ENCODE measurements at regions not wholly inside any gene's neighbourhood (a gene's known extent, or its start where the extent isn't known, plus 50 kb on each side); places are given as distances from the start of the nearest gene placed in this dataset.

GRCh38 chr16:55120408-55120807 is 189.7 kb downstream of the IRX5 start:
- H3K36me3 ChIP-seq, result no peaks in the 10 kb centered on the region
- no peaks in the 10 kb centered on the region for H3K9me3 ChIP-seq
- no peaks in the 10 kb centered on the region for H3K27me3 ChIP-seq (replicated peaks; ENCODE audit: insufficient read depth)
- TF ChIP-seq, protein P1, sequence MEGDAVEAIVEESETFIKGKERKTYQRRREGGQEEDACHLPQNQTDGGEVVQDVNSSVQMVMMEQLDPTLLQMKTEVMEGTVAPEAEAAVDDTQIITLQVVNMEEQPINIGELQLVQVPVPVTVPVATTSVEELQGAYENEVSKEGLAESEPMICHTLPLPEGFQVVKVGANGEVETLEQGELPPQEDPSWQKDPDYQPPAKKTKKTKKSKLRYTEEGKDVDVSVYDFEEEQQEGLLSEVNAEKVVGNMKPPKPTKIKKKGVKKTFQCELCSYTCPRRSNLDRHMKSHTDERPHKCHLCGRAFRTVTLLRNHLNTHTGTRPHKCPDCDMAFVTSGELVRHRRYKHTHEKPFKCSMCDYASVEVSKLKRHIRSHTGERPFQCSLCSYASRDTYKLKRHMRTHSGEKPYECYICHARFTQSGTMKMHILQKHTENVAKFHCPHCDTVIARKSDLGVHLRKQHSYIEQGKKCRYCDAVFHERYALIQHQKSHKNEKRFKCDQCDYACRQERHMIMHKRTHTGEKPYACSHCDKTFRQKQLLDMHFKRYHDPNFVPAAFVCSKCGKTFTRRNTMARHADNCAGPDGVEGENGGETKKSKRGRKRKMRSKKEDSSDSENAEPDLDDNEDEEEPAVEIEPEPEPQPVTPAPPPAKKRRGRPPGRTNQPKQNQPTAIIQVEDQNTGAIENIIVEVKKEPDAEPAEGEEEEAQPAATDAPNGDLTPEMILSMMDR (IDR thresholded peaks at IDR 0.05), result no peak
- DNase-seq (ENCODE audit: low spot score), result no peak
- ATAC-seq (ENCODE audit: insufficient number of reproducible peaks, low FRiP score, low read depth), result no peak
- no peak overlapping the region for H3K4me3 ChIP-seq
- no peak overlapping the region for H3K27ac ChIP-seq
- H3K4me1 ChIP-seq (ENCODE audit: control insufficient read depth in 1 of 2, low read depth in 2 of 2), result no peaks in the 10 kb centered on the region

GRCh38 chr16:55120826-55121225 is 190.2 kb downstream of the IRX5 start:
- ATAC-seq (ENCODE audit: insufficient number of reproducible peaks, low FRiP score, low read depth), result no peak
- H3K36me3 ChIP-seq, result no peaks in the 10 kb centered on the region

DNA sequence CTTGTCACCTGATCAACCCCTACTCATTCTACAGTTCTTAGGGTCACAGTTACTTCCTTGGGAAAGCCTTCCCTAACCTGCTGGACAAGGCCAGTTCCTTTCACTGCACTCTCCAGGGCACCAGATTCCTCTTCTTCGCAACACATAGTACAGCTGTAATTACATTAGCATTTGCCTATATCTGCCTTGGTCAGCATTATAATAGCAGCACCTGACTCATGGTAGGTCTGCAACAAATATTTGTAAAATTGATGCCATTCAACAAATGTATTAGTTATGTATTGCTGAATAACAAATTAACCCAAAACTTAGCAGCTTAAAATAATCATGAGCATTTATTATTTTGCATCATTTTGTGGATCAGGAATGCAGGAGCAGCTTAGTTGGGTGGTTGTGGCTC is 193.0 kb downstream of the IRX5 start:
- H3K27me3 ChIP-seq (replicated peaks; ENCODE audit: insufficient read depth), result no peaks in the 10 kb centered on the region
- H3K4me1 ChIP-seq (ENCODE audit: control insufficient read depth in 1 of 2, low read depth in 2 of 2), result no peaks in the 10 kb centered on the region
- no peak overlapping the region for H3K27ac ChIP-seq
- no peaks in the 10 kb centered on the region for H3K9me3 ChIP-seq
- DNase-seq (ENCODE audit: low spot score) (no peak), ATAC-seq (ENCODE audit: insufficient number of reproducible peaks, low FRiP score, low read depth) (no peak)
- no peak overlapping the region for H3K4me3 ChIP-seq
- H3K36me3 ChIP-seq, result no peaks in the 10 kb centered on the region
- TF ChIP-seq, protein P1 (IDR thresholded peaks at IDR 0.05), result no peak

More at GRCh38 chr16:55120826-55121225, 190.2 kb downstream of the IRX5 start:
- Histone ChIP-seq H3K27ac (no peak overlapping the region), H3K9me3 (no peaks in the 10 kb centered on the region), H3K4me3 (no peak overlapping the region), H3K4me1 (ENCODE audit: control insufficient read depth in 1 of 2, low read depth in 2 of 2) (no peaks in the 10 kb centered on the region), H3K27me3 (replicated peaks; ENCODE audit: insufficient read depth) (no peaks in the 10 kb centered on the region)
- no peak for DNase-seq (ENCODE audit: low spot score)
- TF ChIP-seq, protein P1 (IDR thresholded peaks at IDR 0.05), result no peak

DNA sequence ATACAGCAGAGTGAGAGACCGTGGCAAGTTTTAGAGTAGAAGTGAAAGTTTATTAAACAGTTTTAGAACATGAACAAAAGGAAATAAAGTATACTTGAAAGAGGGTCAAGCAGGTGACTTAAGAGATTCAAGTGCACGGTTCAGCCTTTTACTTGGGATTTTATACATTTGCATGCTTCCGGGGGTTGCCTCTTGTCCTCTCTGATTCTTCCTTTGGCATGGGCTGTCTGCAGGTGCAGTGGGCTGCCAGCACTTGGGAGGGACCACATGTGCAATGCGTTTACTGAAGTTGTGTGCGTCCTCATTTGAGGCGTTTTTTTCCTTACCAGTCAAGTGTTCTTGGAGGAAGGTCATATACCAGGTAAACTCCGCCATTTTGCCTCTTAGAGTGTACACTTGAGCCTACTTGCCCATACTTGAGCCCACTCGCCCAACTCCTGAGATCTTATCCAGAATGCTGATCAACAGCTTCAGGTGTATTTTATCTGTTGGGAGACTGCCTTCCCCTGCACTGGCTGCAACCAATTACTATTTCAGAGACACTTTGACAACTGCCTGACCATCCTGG is 195.2 kb downstream of the IRX5 start:
- no peak overlapping the region for H3K4me3 ChIP-seq
- no peak overlapping the region for H3K27ac ChIP-seq
- no peaks in the 10 kb centered on the region for H3K27me3 ChIP-seq (replicated peaks; ENCODE audit: insufficient read depth)
- no peak for ATAC-seq (ENCODE audit: insufficient number of reproducible peaks, low FRiP score, low read depth)
- H3K9me3 ChIP-seq, result no peaks in the 10 kb centered on the region
- no peak for DNase-seq (ENCODE audit: low spot score)
- H3K4me1 ChIP-seq (ENCODE audit: control insufficient read depth in 1 of 2, low read depth in 2 of 2), result no peaks in the 10 kb centered on the region
- TF ChIP-seq, protein P1 (IDR thresholded peaks at IDR 0.05), result no peak
- no peaks in the 10 kb centered on the region for H3K36me3 ChIP-seq

GRCh38 chr16:55126456-55126855 is 195.8 kb downstream of the IRX5 start:
- DNase-seq (ENCODE audit: low spot score), result no peak
- no peaks in the 10 kb centered on the region for H3K27me3 ChIP-seq (replicated peaks; ENCODE audit: insufficient read depth)
- H3K4me3 ChIP-seq, result no peak overlapping the region
- H3K36me3 ChIP-seq, result no peaks in the 10 kb centered on the region
- ATAC-seq (ENCODE audit: insufficient number of reproducible peaks, low FRiP score, low read depth), result no peak
- H3K4me1 ChIP-seq (ENCODE audit: control insufficient read depth in 1 of 2, low read depth in 2 of 2), result no peaks in the 10 kb centered on the region
- TF ChIP-seq, protein P1 (IDR thresholded peaks at IDR 0.05), result no peak
- H3K9me3 ChIP-seq, result no peaks in the 10 kb centered on the region
- no peak overlapping the region for H3K27ac ChIP-seq

Data from thoracic aorta (tissue), 2 donors.